HG03342 (cell line): ENCODE measurements at regions not wholly inside any gene's neighbourhood (a gene's known extent, or its start where the extent isn't known, plus 50 kb on each side); places are given as distances from the start of the nearest gene placed in this dataset.

ENCODE experiments used
- ATAC-seq: cut with Tn5 transposase; IDR thresholded peaks from one replicate; pipeline ENCODE4 v1.9.1; 2021; ENCODE audit warnings: mild to moderate bottlenecking, moderate library complexity; ENCODE audit not compliant: unreplicated experiment

GRCh38 chr11:130786586-130786985, 129.7 kb downstream of the SNX19 start:
- no peak for ATAC-seq

- no peak for ATAC-seq
Measured at GRCh38 chr11:130787092-130787616, 129.1 kb downstream of the SNX19 start.

- no peak for ATAC-seq
Measured at GRCh38 chr11:130787973-130788570, 128.2 kb downstream of the SNX19 start.

- ATAC-seq: no peak
Measured at GRCh38 chr11:130789056-130789640, 127.1 kb downstream of the SNX19 start.

GRCh38 chr11:130790689-130791088, 125.6 kb downstream of the SNX19 start:
- no peak for ATAC-seq

GRCh38 chr11:130792772-130793171, 123.5 kb downstream of the SNX19 start:
- ATAC-seq: no peak

GRCh38 chr11:130796828-130797227, 119.5 kb downstream of the SNX19 start:
- ATAC-seq: no peak

GRCh38 chr11:130798280-130798679, 118.0 kb downstream of the SNX19 start:
- ATAC-seq: no peak

- ATAC-seq: no peak
Measured at GRCh38 chr11:130798801-130799200, 117.5 kb downstream of the SNX19 start.

GRCh38 chr11:130801333-130802122, 114.8 kb downstream of the SNX19 start:
- ATAC-seq: no peak

GRCh38 chr11:130802567-130802966, 113.7 kb downstream of the SNX19 start:
- ATAC-seq: no peak

GRCh38 chr11:130804306-130805076, 111.8 kb downstream of the SNX19 start:
- ATAC-seq: no peak

- no peak for ATAC-seq
Measured at GRCh38 chr11:130806746-130807145, 109.5 kb downstream of the SNX19 start.

- ATAC-seq: no peak
Measured at GRCh38 chr11:130808541-130808940, 107.7 kb downstream of the SNX19 start.

GRCh38 chr11:130813196-130813595, 103.1 kb downstream of the SNX19 start:
- no peak for ATAC-seq

- no peak for ATAC-seq
Measured at GRCh38 chr11:130813638-130814037, 102.6 kb downstream of the SNX19 start.

GRCh38 chr11:130814440-130815096, 101.7 kb downstream of the SNX19 start:
- ATAC-seq: no peak

- no peak for ATAC-seq
Measured at GRCh38 chr11:130815097-130815802, 101.0 kb downstream of the SNX19 start.

GRCh38 chr11:130815956-130816355, 100.3 kb downstream of the SNX19 start:
- no peak for ATAC-seq
